ENCODE measurements at regions not wholly inside any gene's neighbourhood (a gene's known extent, or its start where the extent isn't known, plus 50 kb on each side); places are given as distances from the start of the nearest gene placed in this dataset.

- TF ChIP-seq CTCF (IDR thresholded peaks at IDR 0.05): no peak
- no peak for TF ChIP-seq POLR2A (IDR thresholded peaks at IDR 0.05)
Measured at GRCh38 chr3:66761093-66761780, 236.9 kb upstream of the KBTBD8 start.

Data from heart left ventricle (tissue), 13 donors.